ENCODE measurements at regions not wholly inside any gene's neighbourhood (a gene's known extent, or its start where the extent isn't known, plus 50 kb on each side); places are given as distances from the start of the nearest gene placed in this dataset.
"Not testable (repeated sequence)": the region's sequence is repeated elsewhere in the genome, so short reads cannot be mapped to it uniquely, and the experiment has no call there.

DNA sequence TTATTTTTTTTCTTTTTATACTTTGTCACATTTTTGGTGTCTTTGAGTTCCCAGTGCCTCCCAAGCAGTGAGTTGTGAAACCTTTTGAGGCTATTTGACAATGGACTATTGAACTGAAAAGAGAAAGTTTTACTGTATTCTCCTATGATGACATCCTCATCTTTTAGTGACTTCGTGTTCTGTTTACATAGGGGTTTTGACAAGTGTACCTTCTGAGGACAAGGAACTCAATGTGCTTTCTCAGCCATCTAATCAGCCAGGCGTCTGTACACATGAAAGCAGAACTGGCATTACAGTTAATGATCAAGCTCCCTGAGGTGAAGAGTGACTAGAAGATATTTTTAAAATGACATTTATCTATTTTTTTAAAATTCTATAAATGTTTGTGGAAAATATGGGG, 175.5 kb downstream of the ANXA1 start:
- H3K36me3 ChIP-seq: no peaks in the 10 kb centered on the region

DNA sequence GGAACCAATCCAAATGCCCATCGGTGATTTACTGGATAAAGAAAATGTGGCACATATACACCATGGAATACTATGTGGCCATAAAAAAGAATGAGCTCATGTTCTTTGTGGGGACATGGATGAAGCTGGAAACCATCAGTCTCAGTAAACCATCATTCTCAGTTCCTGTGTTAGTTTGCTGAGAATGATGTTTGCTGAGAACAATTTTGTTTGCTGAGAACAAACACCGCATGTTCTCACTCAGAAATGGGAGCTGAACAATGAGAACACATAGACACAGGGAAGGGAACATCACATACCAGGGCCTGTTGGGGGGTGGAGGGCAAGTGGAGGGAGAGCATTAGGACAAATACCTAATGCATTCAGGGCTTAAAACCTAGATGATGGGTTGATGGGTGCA, 185.5 kb downstream of the ANXA1 start:
- H3K9ac ChIP-seq (ENCODE audit: low read depth in 2 of 2, low read length in 2 of 2); H3K27me3 ChIP-seq; H3K4me1 ChIP-seq; H3K9me3 ChIP-seq; H3K27ac ChIP-seq; H3K4me3 ChIP-seq; intact Hi-C loops (cut with DNase I); H3K36me3 ChIP-seq; DNase-seq: not testable (repeated sequence)

More for the DNA sequence above, 175.5 kb downstream of the ANXA1 start:
- intact Hi-C loops (cut with DNase I): no loop called here
- H3K27ac ChIP-seq: no peak overlapping the region
- H3K4me1 ChIP-seq: no peaks in the 10 kb centered on the region
- no peak overlapping the region for H3K4me3 ChIP-seq
- no peaks in the 10 kb centered on the region for H3K9me3 ChIP-seq
- no peaks in the 10 kb centered on the region for H3K27me3 ChIP-seq
- TF ChIP-seq, protein P1, sequence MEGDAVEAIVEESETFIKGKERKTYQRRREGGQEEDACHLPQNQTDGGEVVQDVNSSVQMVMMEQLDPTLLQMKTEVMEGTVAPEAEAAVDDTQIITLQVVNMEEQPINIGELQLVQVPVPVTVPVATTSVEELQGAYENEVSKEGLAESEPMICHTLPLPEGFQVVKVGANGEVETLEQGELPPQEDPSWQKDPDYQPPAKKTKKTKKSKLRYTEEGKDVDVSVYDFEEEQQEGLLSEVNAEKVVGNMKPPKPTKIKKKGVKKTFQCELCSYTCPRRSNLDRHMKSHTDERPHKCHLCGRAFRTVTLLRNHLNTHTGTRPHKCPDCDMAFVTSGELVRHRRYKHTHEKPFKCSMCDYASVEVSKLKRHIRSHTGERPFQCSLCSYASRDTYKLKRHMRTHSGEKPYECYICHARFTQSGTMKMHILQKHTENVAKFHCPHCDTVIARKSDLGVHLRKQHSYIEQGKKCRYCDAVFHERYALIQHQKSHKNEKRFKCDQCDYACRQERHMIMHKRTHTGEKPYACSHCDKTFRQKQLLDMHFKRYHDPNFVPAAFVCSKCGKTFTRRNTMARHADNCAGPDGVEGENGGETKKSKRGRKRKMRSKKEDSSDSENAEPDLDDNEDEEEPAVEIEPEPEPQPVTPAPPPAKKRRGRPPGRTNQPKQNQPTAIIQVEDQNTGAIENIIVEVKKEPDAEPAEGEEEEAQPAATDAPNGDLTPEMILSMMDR (IDR thresholded peaks at IDR 0.05): no peak
- DNase-seq: no peak
- H3K9ac ChIP-seq (ENCODE audit: low read depth in 2 of 2, low read length in 2 of 2): no peak overlapping the region

GRCh38 chr9:73344060-73344459, 192.4 kb downstream of the ANXA1 start:
- intact Hi-C loops (cut with DNase I): no loop called here
- no peak for DNase-seq
- Histone ChIP-seq H3K4me1 (no peaks in the 10 kb centered on the region), H3K36me3 (no peaks in the 10 kb centered on the region), H3K9me3 (no peaks in the 10 kb centered on the region), H3K4me3 (no peak overlapping the region), H3K27ac (no peak overlapping the region), H3K9ac (ENCODE audit: low read depth in 2 of 2, low read length in 2 of 2) (no peak overlapping the region), H3K27me3 (no peaks in the 10 kb centered on the region)
- TF ChIP-seq, protein P1 (IDR thresholded peaks at IDR 0.05): no peak

- H3K4me3 ChIP-seq: no peak overlapping the region
- no peaks in the 10 kb centered on the region for H3K9me3 ChIP-seq
- TF ChIP-seq, protein P1 (IDR thresholded peaks at IDR 0.05): no peak
- intact Hi-C loops (cut with DNase I): no loop called here
- no peak for DNase-seq
- no peaks in the 10 kb centered on the region for H3K36me3 ChIP-seq
- no peak overlapping the region for H3K27ac ChIP-seq
- H3K27me3 ChIP-seq: no peaks in the 10 kb centered on the region
- no peak overlapping the region for H3K9ac ChIP-seq (ENCODE audit: low read depth in 2 of 2, low read length in 2 of 2)
- no peaks in the 10 kb centered on the region for H3K4me1 ChIP-seq
These were observed 195.5 kb downstream of the ANXA1 start for GRCh38 chr9:73347123-73347522.

DNA sequence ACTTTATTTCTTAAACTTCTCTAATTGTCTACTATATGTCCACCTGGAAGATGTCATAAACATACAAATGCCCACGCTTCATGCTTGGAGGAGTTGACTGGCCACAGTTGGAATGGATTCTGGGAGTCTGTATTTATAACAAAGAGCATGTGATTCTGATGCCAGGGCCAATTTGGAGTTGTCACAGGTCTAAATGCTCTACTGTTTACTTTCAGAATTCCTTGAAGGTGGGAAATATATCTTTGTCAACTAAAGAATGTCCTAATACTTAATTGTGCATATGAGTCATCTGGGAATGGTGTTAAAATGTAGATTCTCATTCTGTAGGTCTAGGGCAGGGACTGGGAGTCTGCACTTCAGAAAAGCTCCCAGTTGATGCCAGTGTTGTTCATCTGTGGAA, 196.1 kb downstream of the ANXA1 start:
- Histone ChIP-seq H3K9ac (ENCODE audit: low read depth in 2 of 2, low read length in 2 of 2) (no peak overlapping the region), H3K27me3 (no peaks in the 10 kb centered on the region), H3K4me1 (no peaks in the 10 kb centered on the region), H3K4me3 (no peak overlapping the region), H3K9me3 (no peaks in the 10 kb centered on the region), H3K27ac (no peak overlapping the region), H3K36me3 (no peaks in the 10 kb centered on the region)
- no peak for DNase-seq
- TF ChIP-seq, protein P1 (IDR thresholded peaks at IDR 0.05): no peak
- intact Hi-C loops (cut with DNase I): no loop called here

DNA sequence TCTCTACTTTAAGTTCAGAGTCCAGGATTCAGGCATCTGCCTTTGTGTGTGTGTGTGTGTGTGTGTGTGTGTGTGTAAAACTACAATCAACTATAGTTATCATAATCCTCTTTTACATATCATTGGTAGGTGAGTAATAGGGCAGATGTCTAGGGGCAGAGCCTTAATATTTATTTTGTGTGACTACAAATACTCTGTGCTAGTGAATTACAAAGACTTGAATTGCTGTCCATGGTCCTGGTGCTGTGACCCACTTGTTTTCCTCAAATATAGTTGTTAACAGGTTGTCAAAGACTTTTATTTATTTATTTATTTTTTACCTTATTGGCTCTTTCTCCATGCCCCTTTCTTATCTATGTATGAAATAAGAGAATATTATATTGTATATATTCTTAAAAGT, 196.8 kb downstream of the ANXA1 start:
- DNase-seq: no peak
- intact Hi-C loops (cut with DNase I): no loop called here

More for the DNA sequence above, 196.8 kb downstream of the ANXA1 start:
- Histone ChIP-seq H3K9ac (ENCODE audit: low read depth in 2 of 2, low read length in 2 of 2) (no peak overlapping the region), H3K4me1 (no peaks in the 10 kb centered on the region), H3K27ac (no peak overlapping the region), H3K9me3 (no peaks in the 10 kb centered on the region), H3K4me3 (no peak overlapping the region), H3K27me3 (no peaks in the 10 kb centered on the region), H3K36me3 (no peaks in the 10 kb centered on the region)
- TF ChIP-seq, protein P1 (IDR thresholded peaks at IDR 0.05): no peak

Measured in colonic mucosa (tissue), 4 donors.